ENCODE measurements at regions not wholly inside any gene's neighbourhood (a gene's known extent, or its start where the extent isn't known, plus 50 kb on each side); places are given as distances from the start of the nearest gene placed in this dataset.

DNA sequence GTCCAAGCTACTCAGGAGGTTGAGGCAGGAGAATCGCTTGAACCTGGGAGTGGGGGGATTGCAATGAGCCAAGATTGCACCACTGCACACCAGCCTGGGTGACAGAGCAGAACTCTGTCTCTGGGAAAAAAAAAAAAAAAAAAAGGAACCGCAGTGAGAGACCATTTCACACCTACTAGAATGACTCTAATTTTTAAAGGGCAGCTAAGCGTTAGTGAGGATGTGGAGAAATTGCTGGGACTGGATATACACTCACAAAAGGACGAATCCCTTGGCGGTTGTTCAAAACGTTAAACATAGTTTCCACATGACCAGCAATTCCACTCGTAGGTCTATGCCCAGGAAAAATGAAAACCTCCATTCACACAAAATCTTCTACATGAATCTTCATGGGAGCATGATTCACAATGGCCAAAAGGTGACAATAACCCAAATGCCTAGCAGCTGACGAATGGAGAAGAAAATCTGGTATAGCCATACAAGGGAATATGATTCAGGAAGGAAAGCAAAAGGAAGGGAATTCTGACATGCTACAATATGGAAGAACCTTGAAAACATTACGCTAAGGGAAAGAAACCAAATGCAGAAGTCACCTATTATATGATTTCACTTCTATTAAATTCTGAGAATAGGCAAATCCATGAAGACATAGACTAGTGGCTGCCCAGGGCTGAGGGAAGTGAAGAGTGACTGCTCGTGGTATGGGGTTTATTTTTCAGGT is 127.0 kb downstream of the CHSY1 start:
- DNase-seq (ENCODE audit: low read depth in 1 of 2, low spot score in 1 of 2): peak in 1 of 2 experiments; percentile 54

DNA sequence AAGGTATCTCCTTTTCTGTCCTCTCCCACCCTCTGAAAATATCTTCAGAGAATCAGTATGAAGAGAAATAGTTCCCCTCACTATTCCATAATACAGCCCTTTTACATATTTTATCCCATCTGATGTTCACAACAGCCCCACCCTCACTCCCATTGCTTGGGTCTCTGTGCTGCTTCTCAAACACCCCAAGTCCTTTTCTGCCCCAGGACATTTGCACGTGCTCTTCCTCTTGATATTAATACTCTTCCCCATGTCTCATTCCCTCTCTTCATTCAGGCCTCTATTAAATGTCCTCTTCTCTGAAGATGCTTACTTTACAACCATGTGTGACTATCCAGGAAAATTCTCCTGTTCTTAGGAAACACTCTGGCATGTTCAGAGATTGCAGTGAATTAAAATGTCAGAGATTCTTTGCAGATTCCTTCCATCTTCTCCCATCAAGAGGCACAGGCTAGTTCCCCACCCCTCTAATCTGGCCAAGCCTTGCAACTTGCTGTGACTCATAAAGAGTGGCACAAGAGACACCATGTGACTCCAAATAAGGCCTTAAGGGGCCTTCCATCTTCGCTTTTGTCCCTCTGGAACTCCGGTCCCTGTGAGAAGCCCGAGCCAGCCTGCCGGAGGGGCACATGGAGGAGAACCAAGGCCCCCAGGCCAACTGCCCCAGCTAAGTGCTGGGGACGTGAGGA is 128.5 kb downstream of the CHSY1 start:
- Histone ChIP-seq H3K27ac (replicated peaks) (no peak overlapping the region), H3K4me3 (replicated peaks; ENCODE audit: insufficient read depth, low read length) (no peak overlapping the region), H3K27me3 (ENCODE audit: insufficient read depth, poor library complexity, severe bottlenecking) (no peaks in the 10 kb centered on the region)
- TF ChIP-seq GABPA (IDR thresholded peaks at IDR 0.05; ENCODE audit: low read depth) (no peak), SPI1 (IDR thresholded peaks at IDR 0.05; ENCODE audit: borderline replicate concordance, low read depth) (no peak)
- TF ChIP-seq, protein P1, sequence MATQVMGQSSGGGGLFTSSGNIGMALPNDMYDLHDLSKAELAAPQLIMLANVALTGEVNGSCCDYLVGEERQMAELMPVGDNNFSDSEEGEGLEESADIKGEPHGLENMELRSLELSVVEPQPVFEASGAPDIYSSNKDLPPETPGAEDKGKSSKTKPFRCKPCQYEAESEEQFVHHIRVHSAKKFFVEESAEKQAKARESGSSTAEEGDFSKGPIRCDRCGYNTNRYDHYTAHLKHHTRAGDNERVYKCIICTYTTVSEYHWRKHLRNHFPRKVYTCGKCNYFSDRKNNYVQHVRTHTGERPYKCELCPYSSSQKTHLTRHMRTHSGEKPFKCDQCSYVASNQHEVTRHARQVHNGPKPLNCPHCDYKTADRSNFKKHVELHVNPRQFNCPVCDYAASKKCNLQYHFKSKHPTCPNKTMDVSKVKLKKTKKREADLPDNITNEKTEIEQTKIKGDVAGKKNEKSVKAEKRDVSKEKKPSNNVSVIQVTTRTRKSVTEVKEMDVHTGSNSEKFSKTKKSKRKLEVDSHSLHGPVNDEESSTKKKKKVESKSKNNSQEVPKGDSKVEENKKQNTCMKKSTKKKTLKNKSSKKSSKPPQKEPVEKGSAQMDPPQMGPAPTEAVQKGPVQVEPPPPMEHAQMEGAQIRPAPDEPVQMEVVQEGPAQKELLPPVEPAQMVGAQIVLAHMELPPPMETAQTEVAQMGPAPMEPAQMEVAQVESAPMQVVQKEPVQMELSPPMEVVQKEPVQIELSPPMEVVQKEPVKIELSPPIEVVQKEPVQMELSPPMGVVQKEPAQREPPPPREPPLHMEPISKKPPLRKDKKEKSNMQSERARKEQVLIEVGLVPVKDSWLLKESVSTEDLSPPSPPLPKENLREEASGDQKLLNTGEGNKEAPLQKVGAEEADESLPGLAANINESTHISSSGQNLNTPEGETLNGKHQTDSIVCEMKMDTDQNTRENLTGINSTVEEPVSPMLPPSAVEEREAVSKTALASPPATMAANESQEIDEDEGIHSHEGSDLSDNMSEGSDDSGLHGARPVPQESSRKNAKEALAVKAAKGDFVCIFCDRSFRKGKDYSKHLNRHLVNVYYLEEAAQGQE (IDR thresholded peaks at IDR 0.05; ENCODE audit: insufficient replicate concordance, low read depth): no peak
- DNase-seq (ENCODE audit: low read depth in 1 of 2, low spot score in 1 of 2): no peak

More for the DNA sequence above, 127.0 kb downstream of the CHSY1 start:
- H3K27ac ChIP-seq (replicated peaks): peak overlapping the region; percentile 29
- H3K27me3 ChIP-seq (ENCODE audit: insufficient read depth, poor library complexity, severe bottlenecking): no peaks in the 10 kb centered on the region
- peak; percentile 64; the same call in 1 of the 2 replicates for TF ChIP-seq SPI1 (IDR thresholded peaks at IDR 0.05; ENCODE audit: borderline replicate concordance, low read depth)
- no peak for TF ChIP-seq POLR2AphosphoS5 (IDR thresholded peaks at IDR 0.05; ENCODE audit: low read depth)
- TF ChIP-seq, protein P2, sequence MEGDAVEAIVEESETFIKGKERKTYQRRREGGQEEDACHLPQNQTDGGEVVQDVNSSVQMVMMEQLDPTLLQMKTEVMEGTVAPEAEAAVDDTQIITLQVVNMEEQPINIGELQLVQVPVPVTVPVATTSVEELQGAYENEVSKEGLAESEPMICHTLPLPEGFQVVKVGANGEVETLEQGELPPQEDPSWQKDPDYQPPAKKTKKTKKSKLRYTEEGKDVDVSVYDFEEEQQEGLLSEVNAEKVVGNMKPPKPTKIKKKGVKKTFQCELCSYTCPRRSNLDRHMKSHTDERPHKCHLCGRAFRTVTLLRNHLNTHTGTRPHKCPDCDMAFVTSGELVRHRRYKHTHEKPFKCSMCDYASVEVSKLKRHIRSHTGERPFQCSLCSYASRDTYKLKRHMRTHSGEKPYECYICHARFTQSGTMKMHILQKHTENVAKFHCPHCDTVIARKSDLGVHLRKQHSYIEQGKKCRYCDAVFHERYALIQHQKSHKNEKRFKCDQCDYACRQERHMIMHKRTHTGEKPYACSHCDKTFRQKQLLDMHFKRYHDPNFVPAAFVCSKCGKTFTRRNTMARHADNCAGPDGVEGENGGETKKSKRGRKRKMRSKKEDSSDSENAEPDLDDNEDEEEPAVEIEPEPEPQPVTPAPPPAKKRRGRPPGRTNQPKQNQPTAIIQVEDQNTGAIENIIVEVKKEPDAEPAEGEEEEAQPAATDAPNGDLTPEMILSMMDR (IDR thresholded peaks at IDR 0.05; ENCODE audit: insufficient read depth, low read length): no peak
- no peak overlapping the region for H3K4me3 ChIP-seq (replicated peaks; ENCODE audit: insufficient read depth, low read length)

DNA sequence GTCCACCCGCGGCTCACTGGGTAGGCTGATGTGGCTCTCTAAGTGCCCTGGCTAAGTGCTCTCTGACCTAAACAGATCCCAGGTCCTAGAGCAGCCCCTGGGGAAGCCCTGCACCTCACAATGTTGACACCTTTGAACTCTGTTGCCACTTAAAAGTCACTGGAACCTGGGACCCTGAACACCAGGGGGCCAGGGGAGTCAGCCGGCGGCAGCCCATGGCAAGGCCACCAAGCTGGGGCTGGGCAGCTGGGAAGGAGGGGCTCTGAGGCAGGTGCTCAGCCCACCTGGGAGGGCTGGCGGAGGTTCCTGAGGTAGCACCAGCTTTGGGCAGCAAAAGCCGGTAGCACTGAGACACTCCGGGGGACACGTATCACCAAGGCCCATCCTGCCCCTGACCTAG is 129.0 kb downstream of the CHSY1 start:
- no peak overlapping the region for H3K4me3 ChIP-seq (replicated peaks; ENCODE audit: insufficient read depth, low read length)
- TF ChIP-seq, protein P1 (IDR thresholded peaks at IDR 0.05; ENCODE audit: insufficient replicate concordance, low read depth): no peak
- TF ChIP-seq GABPA (IDR thresholded peaks at IDR 0.05; ENCODE audit: low read depth) (no peak), POLR2AphosphoS5 (IDR thresholded peaks at IDR 0.05; ENCODE audit: low read depth) (no peak), SPI1 (IDR thresholded peaks at IDR 0.05; ENCODE audit: borderline replicate concordance, low read depth) (no peak)
- TF ChIP-seq, protein P2 (IDR thresholded peaks at IDR 0.05; ENCODE audit: insufficient read depth, low read length): no peak
- DNase-seq (ENCODE audit: low read depth in 1 of 2, low spot score in 1 of 2): no peak
- H3K27ac ChIP-seq (replicated peaks): no peak overlapping the region
- no peaks in the 10 kb centered on the region for H3K27me3 ChIP-seq (ENCODE audit: insufficient read depth, poor library complexity, severe bottlenecking)

DNA sequence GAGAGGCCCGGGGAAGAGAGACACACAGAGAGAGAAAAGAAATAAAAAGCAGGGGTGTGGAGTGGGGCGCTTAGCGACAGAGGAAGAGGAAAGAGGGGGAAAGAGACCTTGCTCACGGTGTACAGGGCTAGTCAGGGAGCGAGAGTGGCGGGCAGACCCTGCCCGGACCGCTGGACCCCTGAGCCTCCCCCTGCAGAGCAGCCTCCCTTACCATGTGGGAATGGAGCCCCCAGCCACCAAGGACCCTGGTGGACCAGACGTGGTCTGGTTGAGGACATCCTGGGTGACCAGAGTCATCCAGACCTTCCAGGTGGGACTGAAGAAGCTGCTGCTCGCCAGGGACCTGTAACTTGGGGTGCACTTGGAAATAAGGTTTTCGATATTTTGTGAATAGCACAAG is 129.6 kb downstream of the CHSY1 start:
- no peak for TF ChIP-seq GABPA (IDR thresholded peaks at IDR 0.05; ENCODE audit: low read depth)
- TF ChIP-seq, protein P1 (IDR thresholded peaks at IDR 0.05; ENCODE audit: insufficient replicate concordance, low read depth): no peak
- no peak for TF ChIP-seq SPI1 (IDR thresholded peaks at IDR 0.05; ENCODE audit: borderline replicate concordance, low read depth)
- TF ChIP-seq POLR2AphosphoS5 (IDR thresholded peaks at IDR 0.05; ENCODE audit: low read depth): no peak
- TF ChIP-seq, protein P2 (IDR thresholded peaks at IDR 0.05; ENCODE audit: insufficient read depth, low read length): no peak
- DNase-seq (ENCODE audit: low read depth in 1 of 2, low spot score in 1 of 2): no peak
- H3K27me3 ChIP-seq (ENCODE audit: insufficient read depth, poor library complexity, severe bottlenecking): no peaks in the 10 kb centered on the region
- H3K4me3 ChIP-seq (replicated peaks; ENCODE audit: insufficient read depth, low read length): no peak overlapping the region
- no peak overlapping the region for H3K27ac ChIP-seq (replicated peaks)
